Neural cell (in vitro differentiated cells): ENCODE measurements at regions not wholly inside any gene's neighbourhood (a gene's known extent, or its start where the extent isn't known, plus 50 kb on each side); places are given as distances from the start of the nearest gene placed in this dataset.

Experiments used
- H2AFZ ChIP-seq: fragments of 200-600, 300-800 bp; sonication (generic), shearing (Covaris generic); 2 replicates; pipeline ENCODE4 v1.6.0; 2014; ENCODE audit warnings: low read depth, mild to moderate bottlenecking, antibody characterized with exemption, low read length, moderate library complexity
- H3F3A ChIP-seq: fragments of 200-600 bp; shearing (Covaris generic); 2 replicates; pipeline ENCODE4 v1.6.1; 2016; ENCODE audit warnings: mild to moderate bottlenecking, moderate library complexity, mixed read lengths, antibody characterized with exemption, low read length; ENCODE audit not compliant: insufficient read depth, poor library complexity, severe bottlenecking
- H3K27ac ChIP-seq: fragments of 200-600, 300-800 bp; sonication (generic), shearing (Covaris generic); 2 replicates; pipeline ENCODE4 v1.5.1; 2014; ENCODE audit warnings: mild to moderate bottlenecking, low read length, moderate library complexity
- H3K27me3 ChIP-seq: fragments of 300-800, 200-600 bp; sonication (generic), shearing (Covaris generic); 2 replicates; pipeline ENCODE4 v1.6.0; 2014; ENCODE audit warnings: mild to moderate bottlenecking, low read depth, low read length, moderate library complexity; ENCODE audit not compliant: insufficient read depth
- H3K36me3 ChIP-seq: fragments of 300-800, 200-600 bp; sonication (generic), shearing (Covaris generic); 2 replicates; pipeline ENCODE4 v1.5.1; 2014; ENCODE audit warnings: mild to moderate bottlenecking, antibody characterized with exemption, low read length, moderate library complexity; ENCODE audit not compliant: insufficient read depth
- H3K4me2 ChIP-seq: fragments of 300-800, 200-600 bp; sonication (generic), shearing (Covaris generic); 2 replicates; pipeline ENCODE4 v1.6.0; 2014; ENCODE audit warnings: mild to moderate bottlenecking, low read length
- H3K4me3 ChIP-seq: fragments of 300-800, 200-600 bp; sonication (generic), shearing (Covaris generic); 2 replicates; pipeline ENCODE4 v1.5.1; 2014; ENCODE audit warnings: mild to moderate bottlenecking, low read length, moderate library complexity
- H3K79me2 ChIP-seq: fragments of 200-600 bp; shearing (Covaris generic); replicated peaks from 2 replicates; pipeline ENCODE4 v1.6.0; 2014; ENCODE audit warnings: mild to moderate bottlenecking, low read length, moderate library complexity; ENCODE audit not compliant: insufficient read depth
- H3K9ac ChIP-seq: fragments of 300-800, 200-600 bp; sonication (generic), shearing (Covaris generic); 2 replicates; pipeline ENCODE4 v1.6.1; 2016; ENCODE audit warnings: mild to moderate bottlenecking, low read length, mixed read lengths
- H3K9me2 ChIP-seq: fragments of 200-600 bp; shearing (Covaris generic); 2 replicates; pipeline ENCODE4 v1.6.1; 2016; ENCODE audit warnings: mild to moderate bottlenecking, low read length, mixed read lengths; ENCODE audit not compliant: insufficient read depth
- H3K9me3 ChIP-seq: fragments of 200-600, 300-800 bp; sonication (generic), shearing (Covaris generic); 2 replicates; pipeline ENCODE4 v1.6.1; 2016; ENCODE audit warnings: mild to moderate bottlenecking, mixed run types, low read length, moderate library complexity, mixed read lengths
- H4K20me1 ChIP-seq: fragments of 200-600 bp; shearing (Covaris generic); 2 replicates; pipeline ENCODE4 v1.6.1; 2016; ENCODE audit warnings: mild to moderate bottlenecking, mixed run types; ENCODE audit not compliant: insufficient read depth
- CTCF ChIP-seq: fragments of 450-650 bp; IDR thresholded peaks from 2 replicates; pipeline ENCODE4 v1.5.1; 2014; ENCODE audit warnings: antibody characterized with exemption, mild to moderate bottlenecking, moderate library complexity; ENCODE audit not compliant: poor library complexity, severe bottlenecking
- EP300 ChIP-seq: fragments of 450-650 bp; conservative IDR thresholded peaks from 2 replicates; pipeline ENCODE4 v1.6.1; 2014; ENCODE audit warnings: antibody characterized with exemption, mild to moderate bottlenecking, moderate library complexity; ENCODE audit not compliant: poor library complexity, severe bottlenecking
- EZH2 ChIP-seq: fragments of 200-600, 300-800 bp; shearing (Covaris generic), sonication (generic); IDR thresholded peaks from 2 replicates; pipeline ENCODE4 v1.6.1; 2014; ENCODE audit warnings: antibody characterized with exemption, low read length, borderline replicate concordance, mild to moderate bottlenecking; ENCODE audit not compliant: insufficient read depth, poor library complexity, severe bottlenecking
- MXI1 ChIP-seq: fragments of 450-650 bp; conservative IDR thresholded peaks from 2 replicates; pipeline ENCODE4 v1.6.1; 2014; ENCODE audit warnings: antibody characterized with exemption, mild to moderate bottlenecking; ENCODE audit not compliant: poor library complexity, severe bottlenecking
- POLR2AphosphoS5 ChIP-seq: IDR thresholded peaks from 2 replicates; pipeline ENCODE4 v1.6.1; 2012
- RAD21 ChIP-seq: fragments of 450-650 bp; conservative IDR thresholded peaks from 2 replicates; pipeline ENCODE4 v1.6.1; 2014; ENCODE audit warnings: antibody characterized with exemption, mild to moderate bottlenecking, moderate library complexity
- REST ChIP-seq: IDR thresholded peaks from 2 replicates; pipeline ENCODE4 v1.6.1; 2012; ENCODE audit warnings: borderline replicate concordance
- SMC3 ChIP-seq: fragments of 450-650 bp; conservative IDR thresholded peaks from 2 replicates; pipeline ENCODE4 v1.6.1; 2014; ENCODE audit warnings: antibody characterized with exemption, mild to moderate bottlenecking, moderate library complexity; ENCODE audit not compliant: poor library complexity
- TAF1 ChIP-seq: IDR thresholded peaks from 2 replicates; pipeline ENCODE4 v1.6.1; 2012; ENCODE audit warnings: low read depth

DNA sequence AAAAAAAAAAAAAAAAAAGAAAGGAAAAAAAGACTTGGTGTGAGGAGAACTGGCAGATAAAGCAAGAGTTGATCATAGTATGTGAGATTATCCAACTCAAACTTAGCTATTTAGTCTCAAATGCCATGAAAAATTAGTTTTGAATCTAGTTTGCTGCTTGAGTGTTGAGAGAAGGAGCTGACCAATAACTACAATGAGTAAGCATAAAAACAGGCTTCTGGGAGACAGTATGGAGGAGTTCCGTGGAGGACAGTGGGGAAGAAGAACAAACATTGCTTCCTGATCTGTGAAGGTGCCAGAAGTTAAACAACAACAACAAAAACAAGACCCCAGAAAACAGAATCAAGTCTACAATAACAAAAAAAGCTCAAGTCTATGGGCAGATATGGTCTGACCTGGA, 317.1 kb upstream of the POT1 start:
- Histone ChIP-seq H3K9me2 (no peaks in the 10 kb centered on the region), H3K36me3 (no peaks in the 10 kb centered on the region), H3K9me3 (no peaks in the 10 kb centered on the region), H4K20me1 (no peaks in the 10 kb centered on the region), H2AFZ (no peak overlapping the region), H3K27me3 (no peaks in the 10 kb centered on the region), H3K79me2 (no peaks in the 10 kb centered on the region), H3K4me3 (no peak overlapping the region), H3K9ac (no peak overlapping the region), H3F3A (no peaks in the 10 kb centered on the region), H3K27ac (no peak overlapping the region), H3K4me2 (no peak overlapping the region)
- no peak for TF ChIP-seq EZH2
- no peak for TF ChIP-seq REST
- TF ChIP-seq TAF1 = no peak
- TF ChIP-seq CTCF = no peak
- TF ChIP-seq SMC3 = no peak
- no peak for TF ChIP-seq MXI1
- no peak for TF ChIP-seq RAD21
- TF ChIP-seq POLR2AphosphoS5 = no peak
- TF ChIP-seq EP300 = no peak

DNA sequence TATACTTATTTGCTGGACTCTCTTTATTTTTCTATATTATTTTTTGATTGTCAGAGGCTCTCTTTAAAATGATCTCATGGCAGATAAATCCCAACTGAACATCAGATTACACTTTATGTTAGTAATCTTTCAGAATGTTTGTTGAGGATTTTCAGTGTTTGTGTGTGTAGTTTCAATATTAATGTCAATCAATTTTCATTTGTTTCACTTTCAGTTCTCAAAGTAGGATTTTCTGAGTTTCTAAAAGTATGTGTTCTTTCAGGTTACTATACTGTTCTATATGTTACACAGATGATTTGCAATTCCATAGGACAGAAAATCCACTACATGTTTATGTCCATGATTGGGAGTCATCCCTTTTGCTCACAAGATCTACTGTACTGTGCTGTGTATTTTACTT, 311.9 kb upstream of the POT1 start:
- Histone ChIP-seq H3K79me2 (no peaks in the 10 kb centered on the region), H3K4me3 (no peak overlapping the region), H3F3A (no peaks in the 10 kb centered on the region), H3K9me2 (no peaks in the 10 kb centered on the region), H3K27ac (no peak overlapping the region), H4K20me1 (no peaks in the 10 kb centered on the region), H3K9me3 (no peaks in the 10 kb centered on the region), H3K36me3 (no peaks in the 10 kb centered on the region), H3K9ac (no peak overlapping the region), H3K4me2 (no peak overlapping the region), H3K27me3 (no peaks in the 10 kb centered on the region), H2AFZ (no peak overlapping the region)
- no peak for TF ChIP-seq EZH2

- H3F3A ChIP-seq = no peaks in the 10 kb centered on the region
- no peaks in the 10 kb centered on the region for H3K9me3 ChIP-seq
- H3K36me3 ChIP-seq = no peaks in the 10 kb centered on the region
- no peak overlapping the region for H3K9ac ChIP-seq
- H3K4me2 ChIP-seq = no peak overlapping the region
- H3K79me2 ChIP-seq = no peaks in the 10 kb centered on the region
- H3K4me3 ChIP-seq = no peak overlapping the region
- no peaks in the 10 kb centered on the region for H3K27me3 ChIP-seq
- no peak overlapping the region for H3K27ac ChIP-seq
- no peak for TF ChIP-seq EZH2
- no peaks in the 10 kb centered on the region for H3K9me2 ChIP-seq
- no peak overlapping the region for H2AFZ ChIP-seq
- no peaks in the 10 kb centered on the region for H4K20me1 ChIP-seq
These were observed 293.0 kb upstream of the POT1 start for GRCh38 chr7:125222596-125222995.
